GM18511 (cell line): ENCODE measurements at regions not wholly inside any gene's neighbourhood (a gene's known extent, or its start where the extent isn't known, plus 50 kb on each side); places are given as distances from the start of the nearest gene placed in this dataset.

ENCODE experiments used
- ATAC-seq: cut with Tn5 transposase; IDR thresholded peaks from one replicate; pipeline ENCODE4 v1.9.1; 2021; ENCODE audit warnings: mild to moderate bottlenecking, moderate library complexity; ENCODE audit not compliant: unreplicated experiment

DNA sequence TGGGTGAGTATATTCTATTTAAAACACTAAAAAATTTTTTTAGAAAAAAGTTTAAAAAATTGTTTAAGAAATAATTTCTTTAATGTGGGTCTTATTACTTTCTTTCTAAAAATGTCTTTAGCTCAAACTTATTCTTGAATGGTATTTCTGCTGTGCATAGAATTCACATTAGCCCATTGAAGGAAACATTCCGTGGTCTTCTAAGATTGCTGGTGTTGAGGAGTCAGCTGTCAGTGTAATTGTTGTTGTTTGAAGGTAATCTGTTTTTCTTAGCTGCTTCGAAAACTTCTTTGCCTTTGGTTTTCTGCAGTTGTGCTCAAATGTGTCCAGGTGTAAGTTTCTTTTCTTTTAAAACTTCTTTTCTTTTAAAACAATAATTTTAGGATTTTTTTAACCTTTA is 85.4 kb upstream of the KLF12 start:
- no peak for ATAC-seq

- no peak for ATAC-seq
Measured at GRCh38 chr13:74218291-74218690, 84.1 kb upstream of the KLF12 start.

GRCh38 chr13:74217811-74218210 is 83.6 kb upstream of the KLF12 start:
- ATAC-seq, result no peak

DNA sequence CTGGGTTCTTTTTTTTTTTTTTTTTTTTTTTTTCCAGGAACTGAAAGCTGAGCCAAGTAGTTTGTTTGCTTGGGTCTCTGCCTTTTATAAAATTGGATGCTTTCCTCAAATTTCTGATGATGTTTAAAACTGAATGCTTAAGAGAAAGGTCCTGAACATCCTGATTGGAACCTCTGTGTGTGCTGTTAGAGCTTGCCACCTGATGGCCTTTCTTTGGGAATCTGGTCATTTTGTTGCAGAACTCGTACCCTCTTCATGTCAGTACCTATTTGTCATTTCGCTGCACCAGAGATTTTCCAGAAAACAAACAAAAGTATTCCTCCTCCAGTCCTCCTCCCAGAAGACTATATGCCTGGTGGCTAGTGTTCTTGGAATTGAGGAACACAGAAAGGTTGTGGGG is 81.2 kb upstream of the KLF12 start:
- no peak for ATAC-seq

- no peak for ATAC-seq
Measured at GRCh38 chr13:74214321-74214720, 80.1 kb upstream of the KLF12 start.

DNA sequence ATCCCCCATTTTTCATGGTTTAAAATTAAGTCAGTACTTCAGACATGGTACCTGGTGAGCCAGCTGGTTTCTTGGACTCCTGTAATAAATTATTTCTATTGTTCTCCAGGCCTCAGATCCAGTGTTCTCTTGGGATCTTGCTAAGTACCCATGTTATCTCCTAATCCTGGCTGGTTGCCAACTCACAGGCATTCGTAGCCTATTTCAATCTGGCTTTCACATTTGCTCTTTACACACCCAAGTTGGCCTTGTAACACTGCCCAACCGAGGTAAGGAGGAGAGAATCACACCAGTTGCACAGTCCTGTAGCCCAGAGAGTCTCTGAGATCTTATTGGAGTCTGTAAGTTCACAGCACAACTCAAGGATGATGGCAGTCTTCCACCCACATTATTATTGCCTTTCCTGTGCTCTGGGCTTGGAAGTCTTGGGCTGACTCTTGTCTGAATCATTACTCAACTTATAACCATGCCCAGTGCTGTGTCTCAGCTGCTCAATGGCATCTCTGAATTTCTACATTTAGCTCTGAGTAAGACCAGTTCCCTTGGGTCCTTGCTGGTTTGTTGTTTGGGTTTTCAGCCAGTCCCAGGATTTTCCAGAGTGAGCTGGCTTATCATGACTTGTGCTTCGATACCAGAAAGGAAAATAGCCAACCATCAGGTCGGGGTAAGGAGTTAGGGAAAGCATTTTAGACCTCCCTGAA is 76.6 kb upstream of the KLF12 start:
- ATAC-seq, result no peak

DNA sequence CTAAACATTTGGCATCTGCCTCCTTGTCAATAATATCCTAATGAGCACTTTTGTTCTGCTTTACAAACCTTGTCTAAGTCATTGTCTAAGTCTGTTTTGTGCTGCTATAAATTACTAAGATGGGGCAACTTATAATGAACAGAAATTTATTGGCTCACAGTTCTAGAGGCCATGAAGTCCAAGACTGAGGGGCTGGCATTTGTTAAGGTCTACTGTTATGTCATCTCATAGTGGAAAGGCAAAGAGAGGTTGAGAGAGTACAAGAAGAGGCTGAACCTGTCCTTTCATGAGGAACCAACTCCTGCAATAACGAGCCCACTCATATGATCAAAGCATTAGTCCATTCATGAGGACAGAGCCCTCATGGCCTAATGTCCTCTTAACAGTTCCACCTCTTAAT is 72.7 kb upstream of the KLF12 start:
- no peak for ATAC-seq

GRCh38 chr13:74206061-74206561 is 71.9 kb upstream of the KLF12 start:
- no peak for ATAC-seq

GRCh38 chr13:74205313-74205690 is 71.1 kb upstream of the KLF12 start:
- no peak for ATAC-seq

DNA sequence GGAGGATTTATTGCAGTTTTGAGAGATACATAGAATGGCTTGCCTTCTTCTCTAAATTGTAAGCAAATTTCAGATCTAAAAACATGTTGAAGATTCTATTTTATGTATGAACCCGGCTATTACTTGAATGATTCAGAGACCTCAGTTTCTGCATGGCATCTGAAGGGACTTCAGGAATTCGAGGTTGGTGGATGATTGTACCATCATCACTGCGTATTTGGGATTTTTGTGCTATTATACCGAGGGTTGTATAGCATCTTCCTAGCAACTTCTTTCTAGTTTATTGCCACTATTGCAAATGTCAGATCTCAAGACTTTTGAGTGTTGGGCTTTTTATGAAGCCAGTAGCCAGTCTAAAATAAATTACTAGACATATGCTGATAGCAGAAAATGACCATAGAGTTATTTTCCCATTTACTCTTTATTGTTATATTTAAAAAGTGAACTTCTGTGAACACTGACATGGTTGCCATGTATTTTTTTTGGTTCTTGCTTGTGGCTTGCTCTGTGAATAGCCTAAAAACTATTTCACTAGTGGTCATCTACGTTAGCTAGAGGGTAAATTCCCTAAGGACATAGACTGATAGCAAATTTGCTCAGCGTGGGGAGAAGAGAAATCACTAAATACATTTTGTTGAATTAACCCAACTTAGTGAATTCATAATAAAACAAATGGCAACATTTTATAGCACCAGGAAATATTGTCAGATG is 70.6 kb upstream of the KLF12 start:
- no peak for ATAC-seq

DNA sequence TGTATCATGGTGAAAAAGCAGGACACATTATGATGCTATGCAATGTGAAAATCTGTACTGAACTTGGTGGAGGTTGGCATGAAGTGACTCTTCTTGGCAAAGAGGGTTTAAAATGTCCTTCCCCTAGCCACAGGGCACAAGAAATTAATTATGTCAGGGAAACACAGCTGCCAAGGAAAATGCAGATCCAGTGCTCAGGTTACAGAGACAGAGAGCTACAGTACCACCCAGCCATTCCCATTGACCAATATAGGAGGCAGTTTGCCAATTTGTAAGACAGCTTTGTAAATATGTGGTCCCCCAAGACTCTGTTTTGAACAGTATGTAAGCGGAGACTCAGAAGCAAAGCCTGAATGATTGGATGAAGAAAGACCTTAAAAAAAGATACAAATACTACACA is 69.4 kb upstream of the KLF12 start:
- ATAC-seq, result no peak

GRCh38 chr13:74202129-74202813 is 68.1 kb upstream of the KLF12 start:
- no peak for ATAC-seq

GRCh38 chr13:74201530-74201929 is 67.3 kb upstream of the KLF12 start:
- no peak for ATAC-seq

- ATAC-seq, result no peak
Measured at GRCh38 chr13:74200081-74200480, 65.9 kb upstream of the KLF12 start.

GRCh38 chr13:74197677-74198429 is 63.6 kb upstream of the KLF12 start:
- no peak for ATAC-seq

DNA sequence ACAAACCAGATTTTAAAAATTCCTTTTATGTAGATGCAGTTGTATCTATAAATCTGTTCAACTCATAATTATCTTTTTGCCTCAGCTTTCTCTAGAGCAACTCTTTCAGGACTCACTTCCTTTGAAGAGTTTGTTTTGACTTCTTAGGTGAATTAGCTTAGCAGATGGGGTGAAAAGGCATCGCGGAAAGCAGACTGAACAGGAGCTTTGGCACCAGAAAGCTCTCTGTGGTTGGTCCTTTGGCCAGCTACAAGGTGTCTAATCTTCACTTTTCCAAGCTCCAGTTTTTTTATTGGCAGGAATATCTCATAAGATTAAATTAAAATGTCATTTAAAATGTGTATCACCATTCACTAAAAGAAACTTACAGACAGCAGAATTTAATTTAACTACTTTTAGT is 60.6 kb upstream of the KLF12 start:
- ATAC-seq, result no peak

GRCh38 chr13:74193391-74193790 is 59.2 kb upstream of the KLF12 start:
- no peak for ATAC-seq

GRCh38 chr13:74191410-74191809 is 57.2 kb upstream of the KLF12 start:
- no peak for ATAC-seq

DNA sequence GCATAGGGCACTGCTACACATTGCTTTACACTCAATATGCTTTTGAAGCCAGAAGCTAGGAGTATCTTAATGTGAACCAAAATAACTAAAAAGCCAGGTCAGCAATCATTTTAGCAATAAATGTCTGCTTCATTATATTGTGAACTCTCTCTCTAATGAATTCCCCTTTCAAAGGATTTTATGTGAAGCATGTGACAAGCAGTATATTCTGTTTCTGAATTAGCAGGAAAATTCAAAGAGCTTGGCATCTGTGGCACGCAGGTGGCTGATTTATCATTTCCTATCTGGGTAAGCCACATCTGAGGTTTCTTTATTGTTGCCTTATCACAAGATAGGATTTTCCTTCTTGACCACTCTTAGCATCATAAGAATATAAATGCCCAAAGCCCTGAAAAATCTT is 56.8 kb upstream of the KLF12 start:
- no peak for ATAC-seq

DNA sequence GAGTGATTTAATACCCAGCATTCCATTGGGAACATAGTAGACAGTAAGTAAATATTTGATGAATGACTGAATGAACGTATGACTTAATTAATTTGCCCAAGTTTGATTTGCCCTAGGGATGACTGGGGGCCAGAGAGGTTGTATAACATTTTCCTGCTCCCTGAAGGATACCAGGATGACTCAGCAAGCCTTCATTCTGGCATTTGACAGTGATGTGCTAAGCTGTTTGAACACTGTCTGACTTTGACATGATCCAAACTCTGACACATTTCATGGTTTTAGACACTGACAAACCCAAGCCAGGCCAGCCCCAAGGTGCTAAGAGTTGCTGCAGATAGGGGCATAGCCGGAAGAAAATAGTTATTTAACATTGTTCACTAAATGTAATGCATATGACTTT is 53.4 kb upstream of the KLF12 start:
- no peak for ATAC-seq

GRCh38 chr13:74184283-74184682 is 50.1 kb upstream of the KLF12 start:
- no peak for ATAC-seq
